Choroid plexus epithelial cell (primary cell): ENCODE measurements at regions not wholly inside any gene's neighbourhood (a gene's known extent, or its start where the extent isn't known, plus 50 kb on each side); places are given as distances from the start of the nearest gene placed in this dataset.
"Not testable (repeated sequence)": the region's sequence is repeated elsewhere in the genome, so short reads cannot be mapped to it uniquely, and the experiment has no call there.

Experiments
- DNase-seq: peaks from one replicate; pipeline ENCODE4 v3.0.0-alpha.2; 2010; ENCODE audit warnings: low read depth
- H3K4me3 ChIP-seq: 2 replicates; pipeline ENCODE4 v1.5.1; 2011; ENCODE audit warnings: low read depth, mild to moderate bottlenecking, control low read depth, low read length, moderate library complexity
- TF ChIP-seq, protein P1 (sequence below): conservative IDR thresholded peaks from 2 replicates; pipeline ENCODE4 v1.5.1; 2011; ENCODE audit warnings: low read depth, mild to moderate bottlenecking, control low read depth, inconsistent platforms, low read length, moderate library complexity

DNA sequence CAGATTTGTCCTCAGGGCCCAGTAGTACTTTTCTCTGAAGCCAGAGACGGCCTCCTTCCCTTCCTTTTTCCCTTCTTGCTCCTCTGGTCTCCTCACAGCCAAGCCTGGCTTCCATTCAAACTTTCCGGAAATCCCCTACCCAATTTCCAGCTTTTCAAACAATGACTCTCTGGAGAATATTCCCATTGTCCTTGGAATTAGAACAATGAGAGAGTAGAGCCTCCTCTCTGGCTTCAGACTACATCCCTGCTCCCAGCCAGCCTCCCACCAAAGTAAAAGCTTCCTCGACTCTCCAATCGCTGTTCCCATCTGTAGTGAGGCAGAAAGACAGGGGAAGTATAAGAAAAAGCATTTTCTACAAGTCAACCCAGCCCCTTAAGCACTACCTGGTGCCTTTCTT is 77.7 kb upstream of the SOX13 start:
- DNase-seq, result no peak
- TF ChIP-seq, protein P1, sequence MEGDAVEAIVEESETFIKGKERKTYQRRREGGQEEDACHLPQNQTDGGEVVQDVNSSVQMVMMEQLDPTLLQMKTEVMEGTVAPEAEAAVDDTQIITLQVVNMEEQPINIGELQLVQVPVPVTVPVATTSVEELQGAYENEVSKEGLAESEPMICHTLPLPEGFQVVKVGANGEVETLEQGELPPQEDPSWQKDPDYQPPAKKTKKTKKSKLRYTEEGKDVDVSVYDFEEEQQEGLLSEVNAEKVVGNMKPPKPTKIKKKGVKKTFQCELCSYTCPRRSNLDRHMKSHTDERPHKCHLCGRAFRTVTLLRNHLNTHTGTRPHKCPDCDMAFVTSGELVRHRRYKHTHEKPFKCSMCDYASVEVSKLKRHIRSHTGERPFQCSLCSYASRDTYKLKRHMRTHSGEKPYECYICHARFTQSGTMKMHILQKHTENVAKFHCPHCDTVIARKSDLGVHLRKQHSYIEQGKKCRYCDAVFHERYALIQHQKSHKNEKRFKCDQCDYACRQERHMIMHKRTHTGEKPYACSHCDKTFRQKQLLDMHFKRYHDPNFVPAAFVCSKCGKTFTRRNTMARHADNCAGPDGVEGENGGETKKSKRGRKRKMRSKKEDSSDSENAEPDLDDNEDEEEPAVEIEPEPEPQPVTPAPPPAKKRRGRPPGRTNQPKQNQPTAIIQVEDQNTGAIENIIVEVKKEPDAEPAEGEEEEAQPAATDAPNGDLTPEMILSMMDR, result no peak
- H3K4me3 ChIP-seq, result no peak overlapping the region

DNA sequence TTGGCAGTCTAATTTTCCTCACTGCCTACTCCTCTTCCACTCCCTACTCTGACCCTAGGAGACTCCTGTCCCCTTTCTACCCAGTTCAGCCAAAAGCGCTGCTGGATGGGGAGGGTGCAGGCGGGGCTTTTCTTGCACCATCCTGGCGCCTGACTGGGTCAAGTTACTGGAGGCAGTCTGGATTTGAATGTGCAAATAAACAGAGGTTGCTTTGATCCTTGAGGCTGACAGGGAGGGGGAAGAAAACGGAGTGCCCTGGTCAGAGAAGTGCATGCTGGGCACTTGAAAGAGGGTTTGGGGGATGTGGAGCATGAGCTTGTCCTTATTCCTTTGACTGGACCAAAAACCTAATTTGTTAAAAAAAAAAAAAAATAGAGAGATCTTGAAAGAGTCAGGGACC is 76.8 kb upstream of the SOX13 start:
- TF ChIP-seq, protein P1, result no peak
- DNase-seq, result peak; percentile 37
- no peak overlapping the region for H3K4me3 ChIP-seq

DNA sequence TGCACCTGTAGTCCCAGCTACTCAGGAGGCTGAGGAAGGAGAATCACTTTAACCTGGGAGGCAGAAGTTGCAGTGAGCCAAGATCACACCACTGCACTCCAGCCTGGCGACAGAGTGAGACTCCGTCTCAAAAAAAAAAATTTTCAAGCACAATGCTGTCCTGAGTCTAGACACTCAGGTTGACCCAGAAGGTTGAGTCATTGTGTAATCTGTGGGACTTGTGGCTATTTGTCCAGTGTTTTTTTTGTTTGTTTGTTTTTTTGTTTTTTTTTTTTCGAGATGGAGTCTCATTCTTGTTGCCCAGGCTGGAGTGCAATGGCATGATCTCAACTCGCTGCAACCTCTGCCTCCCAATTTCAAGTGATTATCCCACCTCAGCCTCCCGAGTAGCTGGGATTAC is 74.3 kb upstream of the SOX13 start:
- not testable (repeated sequence) for H3K4me3 ChIP-seq, DNase-seq

DNA sequence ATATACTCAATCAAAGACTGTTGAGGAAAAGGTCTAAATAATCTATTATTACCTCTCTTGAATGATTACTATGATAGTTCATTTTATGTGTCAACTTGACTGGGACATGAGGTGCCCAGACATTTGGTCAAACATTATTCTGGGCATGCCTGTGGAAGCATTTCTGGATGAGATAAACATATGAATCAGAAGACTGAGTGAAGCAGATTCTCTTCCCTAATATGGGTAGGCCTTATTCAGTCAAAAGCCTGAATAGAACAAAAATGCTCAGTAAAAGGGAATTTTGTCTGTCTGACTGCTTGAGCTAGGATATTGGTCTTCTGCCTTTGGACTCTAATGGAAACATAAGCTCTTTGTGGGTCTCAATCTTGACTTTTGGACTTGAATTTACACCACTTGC is 73.3 kb upstream of the SOX13 start:
- TF ChIP-seq, protein P1, result no peak
- no peak overlapping the region for H3K4me3 ChIP-seq
- no peak for DNase-seq

DNA sequence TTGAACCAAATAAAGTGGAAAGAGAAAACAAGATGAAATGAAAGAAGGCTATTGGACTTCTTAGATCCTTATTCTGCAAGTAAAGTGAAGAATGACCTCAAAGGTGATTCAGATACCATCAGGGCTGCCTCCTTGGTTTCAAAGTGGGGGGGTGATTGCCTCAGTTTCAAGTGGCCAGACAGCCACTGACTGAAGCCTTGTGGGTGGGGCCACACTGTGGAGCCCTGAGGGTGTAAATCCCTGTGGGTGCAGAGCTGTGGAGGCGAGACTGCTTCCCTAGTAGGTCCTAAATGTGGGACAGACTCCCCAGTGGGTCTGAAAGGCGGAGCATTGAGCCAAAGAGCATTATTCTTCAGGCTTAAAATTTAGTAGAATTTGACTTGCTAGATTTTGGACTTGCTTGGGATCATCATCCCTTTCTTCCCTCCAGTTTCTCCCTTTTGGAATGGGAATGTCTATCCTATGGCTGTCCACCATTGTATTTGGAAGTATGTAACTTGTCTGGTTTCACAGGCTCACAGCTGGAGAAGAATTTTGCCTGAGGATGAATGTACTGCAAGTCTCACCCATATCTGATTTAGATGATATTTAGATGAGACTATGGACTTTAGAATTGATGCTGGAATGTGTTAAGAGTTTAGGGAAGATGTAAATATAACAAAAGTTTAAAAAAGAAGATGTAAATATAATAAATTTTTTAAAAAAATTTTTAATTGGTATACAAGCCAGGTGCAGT is 71.6 kb upstream of the SOX13 start:
- TF ChIP-seq, protein P1, result no peak
- DNase-seq, result no peak

DNA sequence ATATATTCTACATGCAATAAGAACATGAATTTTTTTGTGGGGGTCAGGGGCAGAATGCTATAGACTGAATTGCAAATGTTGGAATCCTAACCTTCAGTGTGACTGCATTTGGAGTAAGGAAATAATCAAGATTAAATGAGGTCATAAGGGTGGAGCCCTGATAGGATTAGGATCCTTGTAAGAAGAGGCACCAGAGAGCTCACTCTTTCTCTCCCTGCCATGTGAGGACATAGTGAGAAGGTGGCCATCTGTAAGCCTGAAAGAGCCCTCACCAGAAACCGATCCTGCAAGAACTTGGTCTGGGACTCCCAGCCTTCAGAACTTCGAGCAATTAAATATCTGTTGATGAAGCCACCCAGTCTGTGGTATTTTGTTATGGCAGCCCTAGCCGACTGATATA is 70.3 kb upstream of the SOX13 start:
- H3K4me3 ChIP-seq, result no peak overlapping the region
- DNase-seq, result no peak
- TF ChIP-seq, protein P1, result no peak

More for the DNA sequence above, 71.6 kb upstream of the SOX13 start:
- H3K4me3 ChIP-seq, result no peak overlapping the region

DNA sequence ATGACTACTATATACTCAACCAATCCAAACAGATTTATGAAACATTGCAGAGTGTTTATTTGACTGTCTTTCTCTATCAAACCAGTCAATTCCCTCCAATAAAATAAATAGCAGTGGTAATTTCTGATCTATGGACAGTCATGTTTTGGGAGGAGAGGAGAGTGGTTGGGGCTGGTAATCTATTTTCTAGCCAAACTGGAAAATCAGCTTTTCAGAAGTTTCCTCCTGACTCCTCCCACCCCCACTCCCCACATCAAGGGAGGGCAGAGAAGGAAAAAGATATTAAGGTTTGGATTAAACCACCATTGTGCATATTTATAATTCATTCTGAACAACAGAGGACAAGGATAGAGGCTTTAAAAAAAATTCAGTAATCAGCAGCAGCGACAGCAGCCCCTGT is 69.4 kb upstream of the SOX13 start:
- H3K4me3 ChIP-seq, result no peak overlapping the region
- no peak for DNase-seq
- TF ChIP-seq, protein P1, result no peak

DNA sequence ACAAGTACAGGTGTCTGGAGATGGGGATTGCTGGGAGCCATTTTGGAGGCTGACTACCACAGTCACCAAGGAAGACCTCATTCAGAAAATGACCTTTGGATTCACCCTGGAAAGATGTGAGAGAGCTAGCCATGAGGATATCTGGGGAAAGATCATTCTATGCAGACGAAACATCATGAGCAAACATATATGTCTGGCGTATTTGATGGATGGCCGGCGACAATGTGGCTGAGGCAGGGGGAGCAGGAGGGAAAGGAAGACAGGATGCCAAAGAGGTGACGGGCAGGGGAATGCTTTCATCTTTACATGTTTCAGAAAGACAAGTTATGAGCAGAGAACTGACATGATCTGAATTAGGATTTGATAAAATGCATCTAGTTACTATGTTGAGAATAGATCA is 61.5 kb upstream of the SOX13 start:
- no peak overlapping the region for H3K4me3 ChIP-seq
- no peak for DNase-seq
- TF ChIP-seq, protein P1, result no peak
